GM12891 (cell line): ENCODE measurements at regions not wholly inside any gene's neighbourhood (a gene's known extent, or its start where the extent isn't known, plus 50 kb on each side); places are given as distances from the start of the nearest gene placed in this dataset.

Experiments used
- PAX5 ChIP-seq: IDR thresholded peaks from 2 replicates; pipeline ENCODE4 v1.6.1; 2011; ENCODE audit warnings: low read length, moderate library complexity, mild to moderate bottlenecking; ENCODE audit not compliant: insufficient read depth, severe bottlenecking
- POLR2A ChIP-seq: IDR thresholded peaks from 2 replicates; pipeline ENCODE4 v1.6.1; 2011; ENCODE audit warnings: low read depth, low read length, control low read depth
- POLR2AphosphoS5 ChIP-seq: IDR thresholded peaks from 2 replicates; pipeline ENCODE4 v1.6.1; 2011; ENCODE audit warnings: low read depth, low read length, control low read depth
- POU2F2 ChIP-seq: IDR thresholded peaks from 2 replicates; pipeline ENCODE4 v1.6.1; 2011; ENCODE audit warnings: low read depth, mild to moderate bottlenecking, control low read depth, low read length, moderate library complexity
- SPI1 ChIP-seq: IDR thresholded peaks from 2 replicates; pipeline ENCODE4 v1.6.1; 2011; ENCODE audit warnings: low read depth, low read length, control low read depth
- TAF1 ChIP-seq: IDR thresholded peaks from 2 replicates; pipeline ENCODE4 v1.6.1; 2011; ENCODE audit warnings: low read depth, low read length, control low read depth

DNA sequence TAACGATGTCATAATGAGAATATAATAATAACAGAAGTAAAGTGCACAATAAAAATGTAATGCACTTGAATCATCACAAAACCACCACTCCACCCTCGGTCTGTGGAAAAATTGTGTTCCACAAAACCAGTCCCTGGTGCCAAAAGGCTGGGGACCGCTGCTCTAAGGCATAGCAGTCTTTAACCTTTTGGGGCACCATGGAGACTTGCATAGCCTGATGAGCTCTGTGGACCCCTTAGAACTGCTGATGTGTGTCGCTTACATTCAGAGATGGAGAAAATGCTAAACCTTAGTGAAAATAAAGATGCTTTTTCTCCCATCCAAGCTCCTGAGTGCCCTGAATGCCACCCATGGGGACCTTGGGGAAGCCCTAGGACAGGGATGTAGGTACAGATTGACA, 87.6 kb upstream of the SEPTIN5 start:
- TF ChIP-seq POLR2A (no peak), POLR2AphosphoS5 (no peak), SPI1 (no peak), TAF1 (no peak), PAX5 (no peak), POU2F2 (no peak)
